ENCODE measurements at regions not wholly inside any gene's neighbourhood (a gene's known extent, or its start where the extent isn't known, plus 50 kb on each side); places are given as distances from the start of the nearest gene placed in this dataset.

DNA sequence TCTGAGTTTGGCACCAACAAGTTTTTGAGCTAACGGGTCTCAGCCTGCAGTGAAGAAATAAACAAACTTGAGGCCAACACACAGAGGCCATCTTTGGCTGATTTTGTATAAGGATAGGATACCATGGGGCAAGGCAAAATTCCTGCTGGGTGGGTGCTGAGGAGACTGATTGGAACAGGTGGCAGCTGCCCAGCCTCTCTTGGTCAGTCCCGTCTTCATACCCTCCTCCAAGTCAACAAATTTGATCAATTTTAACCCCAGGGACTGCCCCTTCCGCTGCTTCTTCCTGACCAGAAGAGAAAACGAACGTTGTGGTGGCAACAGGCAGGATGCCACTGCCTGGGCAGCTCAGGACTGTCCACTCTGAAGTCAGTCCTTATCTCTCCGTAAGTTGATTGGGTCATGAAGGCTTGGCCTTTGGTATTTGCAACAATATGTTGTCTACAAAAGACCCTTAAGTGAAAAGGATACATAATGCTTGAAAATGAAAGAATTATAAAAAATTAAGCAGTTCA is 139.3 kb downstream of the SPP2 start:
- TF ChIP-seq POLR2AphosphoS5 (IDR thresholded peaks at IDR 0.05; ENCODE audit: low read depth) (no peak), EZH2 (IDR thresholded peaks at IDR 0.05; ENCODE audit: low read depth, unreplicated experiment) (no peak), NANOG (IDR thresholded peaks at IDR 0.05; ENCODE audit: borderline replicate concordance) (no peak), STAT1 (IDR thresholded peaks at IDR 0.05; ENCODE audit: unreplicated experiment) (no peak), EZH2phosphoT487 (IDR thresholded peaks at IDR 0.05; ENCODE audit: unreplicated experiment) (no peak), ZNF331 (CRISPR knock-in tag; IDR thresholded peaks at IDR 0.05; ENCODE audit: low read depth) (no peak)
- TF ChIP-seq, protein P1, sequence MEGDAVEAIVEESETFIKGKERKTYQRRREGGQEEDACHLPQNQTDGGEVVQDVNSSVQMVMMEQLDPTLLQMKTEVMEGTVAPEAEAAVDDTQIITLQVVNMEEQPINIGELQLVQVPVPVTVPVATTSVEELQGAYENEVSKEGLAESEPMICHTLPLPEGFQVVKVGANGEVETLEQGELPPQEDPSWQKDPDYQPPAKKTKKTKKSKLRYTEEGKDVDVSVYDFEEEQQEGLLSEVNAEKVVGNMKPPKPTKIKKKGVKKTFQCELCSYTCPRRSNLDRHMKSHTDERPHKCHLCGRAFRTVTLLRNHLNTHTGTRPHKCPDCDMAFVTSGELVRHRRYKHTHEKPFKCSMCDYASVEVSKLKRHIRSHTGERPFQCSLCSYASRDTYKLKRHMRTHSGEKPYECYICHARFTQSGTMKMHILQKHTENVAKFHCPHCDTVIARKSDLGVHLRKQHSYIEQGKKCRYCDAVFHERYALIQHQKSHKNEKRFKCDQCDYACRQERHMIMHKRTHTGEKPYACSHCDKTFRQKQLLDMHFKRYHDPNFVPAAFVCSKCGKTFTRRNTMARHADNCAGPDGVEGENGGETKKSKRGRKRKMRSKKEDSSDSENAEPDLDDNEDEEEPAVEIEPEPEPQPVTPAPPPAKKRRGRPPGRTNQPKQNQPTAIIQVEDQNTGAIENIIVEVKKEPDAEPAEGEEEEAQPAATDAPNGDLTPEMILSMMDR (conservative IDR thresholded peaks at IDR 0.05; ENCODE audit: low read depth in 2 of 2): no peak
- TF ChIP-seq, protein P2, sequence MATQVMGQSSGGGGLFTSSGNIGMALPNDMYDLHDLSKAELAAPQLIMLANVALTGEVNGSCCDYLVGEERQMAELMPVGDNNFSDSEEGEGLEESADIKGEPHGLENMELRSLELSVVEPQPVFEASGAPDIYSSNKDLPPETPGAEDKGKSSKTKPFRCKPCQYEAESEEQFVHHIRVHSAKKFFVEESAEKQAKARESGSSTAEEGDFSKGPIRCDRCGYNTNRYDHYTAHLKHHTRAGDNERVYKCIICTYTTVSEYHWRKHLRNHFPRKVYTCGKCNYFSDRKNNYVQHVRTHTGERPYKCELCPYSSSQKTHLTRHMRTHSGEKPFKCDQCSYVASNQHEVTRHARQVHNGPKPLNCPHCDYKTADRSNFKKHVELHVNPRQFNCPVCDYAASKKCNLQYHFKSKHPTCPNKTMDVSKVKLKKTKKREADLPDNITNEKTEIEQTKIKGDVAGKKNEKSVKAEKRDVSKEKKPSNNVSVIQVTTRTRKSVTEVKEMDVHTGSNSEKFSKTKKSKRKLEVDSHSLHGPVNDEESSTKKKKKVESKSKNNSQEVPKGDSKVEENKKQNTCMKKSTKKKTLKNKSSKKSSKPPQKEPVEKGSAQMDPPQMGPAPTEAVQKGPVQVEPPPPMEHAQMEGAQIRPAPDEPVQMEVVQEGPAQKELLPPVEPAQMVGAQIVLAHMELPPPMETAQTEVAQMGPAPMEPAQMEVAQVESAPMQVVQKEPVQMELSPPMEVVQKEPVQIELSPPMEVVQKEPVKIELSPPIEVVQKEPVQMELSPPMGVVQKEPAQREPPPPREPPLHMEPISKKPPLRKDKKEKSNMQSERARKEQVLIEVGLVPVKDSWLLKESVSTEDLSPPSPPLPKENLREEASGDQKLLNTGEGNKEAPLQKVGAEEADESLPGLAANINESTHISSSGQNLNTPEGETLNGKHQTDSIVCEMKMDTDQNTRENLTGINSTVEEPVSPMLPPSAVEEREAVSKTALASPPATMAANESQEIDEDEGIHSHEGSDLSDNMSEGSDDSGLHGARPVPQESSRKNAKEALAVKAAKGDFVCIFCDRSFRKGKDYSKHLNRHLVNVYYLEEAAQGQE (IDR thresholded peaks at IDR 0.05; ENCODE audit: unreplicated experiment): no peak
- TF ChIP-seq, protein P3, sequence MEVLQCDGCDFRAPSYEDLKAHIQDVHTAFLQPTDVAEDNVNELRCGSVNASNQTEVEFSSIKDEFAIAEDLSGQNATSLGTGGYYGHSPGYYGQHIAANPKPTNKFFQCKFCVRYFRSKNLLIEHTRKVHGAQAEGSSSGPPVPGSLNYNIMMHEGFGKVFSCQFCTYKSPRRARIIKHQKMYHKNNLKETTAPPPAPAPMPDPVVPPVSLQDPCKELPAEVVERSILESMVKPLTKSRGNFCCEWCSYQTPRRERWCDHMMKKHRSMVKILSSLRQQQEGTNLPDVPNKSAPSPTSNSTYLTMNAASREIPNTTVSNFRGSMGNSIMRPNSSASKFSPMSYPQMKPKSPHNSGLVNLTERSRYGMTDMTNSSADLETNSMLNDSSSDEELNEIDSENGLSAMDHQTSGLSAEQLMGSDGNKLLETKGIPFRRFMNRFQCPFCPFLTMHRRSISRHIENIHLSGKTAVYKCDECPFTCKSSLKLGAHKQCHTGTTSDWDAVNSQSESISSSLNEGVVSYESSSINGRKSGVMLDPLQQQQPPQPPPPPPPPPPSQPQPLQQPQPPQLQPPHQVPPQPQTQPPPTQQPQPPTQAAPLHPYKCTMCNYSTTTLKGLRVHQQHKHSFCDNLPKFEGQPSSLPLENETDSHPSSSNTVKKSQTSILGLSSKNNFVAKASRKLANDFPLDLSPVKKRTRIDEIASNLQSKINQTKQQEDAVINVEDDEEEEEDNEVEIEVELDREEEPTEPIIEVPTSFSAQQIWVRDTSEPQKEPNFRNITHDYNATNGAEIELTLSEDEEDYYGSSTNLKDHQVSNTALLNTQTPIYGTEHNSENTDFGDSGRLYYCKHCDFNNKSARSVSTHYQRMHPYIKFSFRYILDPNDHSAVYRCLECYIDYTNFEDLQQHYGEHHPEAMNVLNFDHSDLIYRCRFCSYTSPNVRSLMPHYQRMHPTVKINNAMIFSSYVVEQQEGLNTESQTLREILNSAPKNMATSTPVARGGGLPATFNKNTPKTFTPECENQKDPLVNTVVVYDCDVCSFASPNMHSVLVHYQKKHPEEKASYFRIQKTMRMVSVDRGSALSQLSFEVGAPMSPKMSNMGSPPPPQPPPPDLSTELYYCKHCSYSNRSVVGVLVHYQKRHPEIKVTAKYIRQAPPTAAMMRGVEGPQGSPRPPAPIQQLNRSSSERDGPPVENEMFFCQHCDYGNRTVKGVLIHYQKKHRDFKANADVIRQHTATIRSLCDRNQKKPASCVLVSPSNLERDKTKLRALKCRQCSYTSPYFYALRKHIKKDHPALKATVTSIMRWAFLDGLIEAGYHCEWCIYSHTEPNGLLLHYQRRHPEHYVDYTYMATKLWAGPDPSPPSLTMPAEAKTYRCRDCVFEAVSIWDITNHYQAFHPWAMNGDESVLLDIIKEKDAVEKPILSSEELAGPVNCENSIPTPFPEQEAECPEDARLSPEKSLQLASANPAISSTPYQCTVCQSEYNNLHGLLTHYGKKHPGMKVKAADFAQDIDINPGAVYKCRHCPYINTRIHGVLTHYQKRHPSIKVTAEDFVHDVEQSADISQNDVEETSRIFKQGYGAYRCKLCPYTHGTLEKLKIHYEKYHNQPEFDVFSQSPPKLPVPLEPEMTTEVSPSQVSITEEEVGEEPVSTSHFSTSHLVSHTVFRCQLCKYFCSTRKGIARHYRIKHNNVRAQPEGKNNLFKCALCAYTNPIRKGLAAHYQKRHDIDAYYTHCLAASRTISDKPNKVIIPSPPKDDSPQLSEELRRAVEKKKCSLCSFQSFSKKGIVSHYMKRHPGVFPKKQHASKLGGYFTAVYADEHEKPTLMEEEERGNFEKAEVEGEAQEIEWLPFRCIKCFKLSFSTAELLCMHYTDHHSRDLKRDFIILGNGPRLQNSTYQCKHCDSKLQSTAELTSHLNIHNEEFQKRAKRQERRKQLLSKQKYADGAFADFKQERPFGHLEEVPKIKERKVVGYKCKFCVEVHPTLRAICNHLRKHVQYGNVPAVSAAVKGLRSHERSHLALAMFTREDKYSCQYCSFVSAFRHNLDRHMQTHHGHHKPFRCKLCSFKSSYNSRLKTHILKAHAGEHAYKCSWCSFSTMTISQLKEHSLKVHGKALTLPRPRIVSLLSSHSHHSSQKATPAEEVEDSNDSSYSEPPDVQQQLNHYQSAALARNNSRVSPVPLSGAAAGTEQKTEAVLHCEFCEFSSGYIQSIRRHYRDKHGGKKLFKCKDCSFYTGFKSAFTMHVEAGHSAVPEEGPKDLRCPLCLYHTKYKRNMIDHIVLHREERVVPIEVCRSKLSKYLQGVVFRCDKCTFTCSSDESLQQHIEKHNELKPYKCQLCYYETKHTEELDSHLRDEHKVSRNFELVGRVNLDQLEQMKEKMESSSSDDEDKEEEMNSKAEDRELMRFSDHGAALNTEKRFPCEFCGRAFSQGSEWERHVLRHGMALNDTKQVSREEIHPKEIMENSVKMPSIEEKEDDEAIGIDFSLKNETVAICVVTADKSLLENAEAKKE (CRISPR knock-in tag; IDR thresholded peaks at IDR 0.05): no peak
- TF ChIP-seq, protein P4, sequence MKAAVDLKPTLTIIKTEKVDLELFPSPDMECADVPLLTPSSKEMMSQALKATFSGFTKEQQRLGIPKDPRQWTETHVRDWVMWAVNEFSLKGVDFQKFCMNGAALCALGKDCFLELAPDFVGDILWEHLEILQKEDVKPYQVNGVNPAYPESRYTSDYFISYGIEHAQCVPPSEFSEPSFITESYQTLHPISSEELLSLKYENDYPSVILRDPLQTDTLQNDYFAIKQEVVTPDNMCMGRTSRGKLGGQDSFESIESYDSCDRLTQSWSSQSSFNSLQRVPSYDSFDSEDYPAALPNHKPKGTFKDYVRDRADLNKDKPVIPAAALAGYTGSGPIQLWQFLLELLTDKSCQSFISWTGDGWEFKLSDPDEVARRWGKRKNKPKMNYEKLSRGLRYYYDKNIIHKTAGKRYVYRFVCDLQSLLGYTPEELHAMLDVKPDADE (IDR thresholded peaks at IDR 0.05): no peak
